Right lobe of liver (tissue), 4 donors: ENCODE measurements at regions not wholly inside any gene's neighbourhood (a gene's known extent, or its start where the extent isn't known, plus 50 kb on each side); places are given as distances from the start of the nearest gene placed in this dataset.

ENCODE experiments used
- CTCF ChIP-seq, 4 donors: fragments of 200-600 bp in 3 of 4; fragments of 450-650 bp in 1 of 4; IDR thresholded peaks; one replicate each; pipeline versions ENCODE4 v1.5.1 to v1.8.0; 2016 to 2022; ENCODE audit warnings: antibody characterized with exemption in 4 of 4, mild to moderate bottlenecking in 2 of 4
- POLR2A ChIP-seq: fragments of 450-650 bp; IDR thresholded peaks from one replicate; pipeline ENCODE4 v1.6.1; 2017; ENCODE audit warnings: antibody characterized with exemption, mild to moderate bottlenecking
- donor health status: DM: no; HTN: no; CAD: no.
- donor health status: DM: no; HTN: no; CAD: no.
- donor health status: DM: no; HTN: yes; CAD: no.

DNA sequence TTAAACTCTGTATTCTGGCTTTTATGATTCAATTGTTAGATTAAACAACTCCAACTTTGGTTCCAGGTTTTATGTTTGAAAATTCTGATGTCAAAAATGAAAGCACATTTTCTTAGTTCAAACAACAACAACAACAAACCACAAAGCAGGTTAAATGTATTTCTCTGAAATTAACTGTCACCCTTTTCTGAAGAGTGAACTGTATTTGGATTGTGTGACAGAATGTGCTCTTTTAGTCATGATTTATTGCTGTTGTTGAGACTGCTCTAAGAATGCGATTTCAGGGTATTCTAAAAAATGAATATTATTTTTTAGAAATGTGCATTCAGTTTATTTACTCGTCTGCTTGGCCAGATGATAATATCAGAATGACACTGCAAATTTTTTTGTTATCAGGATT, 144.1 kb downstream of the GNAI1 start:
- TF ChIP-seq POLR2A (no peak), CTCF (IDR thresholded peaks at IDR 0.05) (no peak)
